ENCODE measurements at regions not wholly inside any gene's neighbourhood (a gene's known extent, or its start where the extent isn't known, plus 50 kb on each side); places are given as distances from the start of the nearest gene placed in this dataset.

DNA sequence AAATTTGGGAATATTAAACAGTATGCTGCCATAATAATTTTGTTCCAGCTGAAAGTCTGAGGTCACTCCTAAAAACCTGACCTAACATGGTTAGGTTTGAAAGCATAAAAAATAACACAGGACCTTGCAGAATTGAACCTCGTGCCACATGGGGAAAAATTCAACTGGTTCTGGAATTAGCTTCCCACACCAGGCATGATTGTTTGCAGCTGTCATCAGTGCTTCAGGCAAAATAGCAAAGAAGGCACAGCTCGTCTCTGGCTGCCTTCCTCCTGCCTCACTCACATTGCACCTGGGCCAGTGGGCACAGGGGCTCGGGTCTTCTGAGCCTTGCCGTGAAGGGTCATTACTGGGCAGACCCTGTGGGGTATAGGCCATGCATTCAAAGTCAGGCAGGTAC is 153.8 kb upstream of the ARHGAP20 start:
- TF ChIP-seq, protein P1, sequence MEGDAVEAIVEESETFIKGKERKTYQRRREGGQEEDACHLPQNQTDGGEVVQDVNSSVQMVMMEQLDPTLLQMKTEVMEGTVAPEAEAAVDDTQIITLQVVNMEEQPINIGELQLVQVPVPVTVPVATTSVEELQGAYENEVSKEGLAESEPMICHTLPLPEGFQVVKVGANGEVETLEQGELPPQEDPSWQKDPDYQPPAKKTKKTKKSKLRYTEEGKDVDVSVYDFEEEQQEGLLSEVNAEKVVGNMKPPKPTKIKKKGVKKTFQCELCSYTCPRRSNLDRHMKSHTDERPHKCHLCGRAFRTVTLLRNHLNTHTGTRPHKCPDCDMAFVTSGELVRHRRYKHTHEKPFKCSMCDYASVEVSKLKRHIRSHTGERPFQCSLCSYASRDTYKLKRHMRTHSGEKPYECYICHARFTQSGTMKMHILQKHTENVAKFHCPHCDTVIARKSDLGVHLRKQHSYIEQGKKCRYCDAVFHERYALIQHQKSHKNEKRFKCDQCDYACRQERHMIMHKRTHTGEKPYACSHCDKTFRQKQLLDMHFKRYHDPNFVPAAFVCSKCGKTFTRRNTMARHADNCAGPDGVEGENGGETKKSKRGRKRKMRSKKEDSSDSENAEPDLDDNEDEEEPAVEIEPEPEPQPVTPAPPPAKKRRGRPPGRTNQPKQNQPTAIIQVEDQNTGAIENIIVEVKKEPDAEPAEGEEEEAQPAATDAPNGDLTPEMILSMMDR (IDR thresholded peaks at IDR 0.05), result no peak
- TF ChIP-seq POLR2A (IDR thresholded peaks at IDR 0.05), result no peak
